ENCODE measurements at regions not wholly inside any gene's neighbourhood (a gene's known extent, or its start where the extent isn't known, plus 50 kb on each side); places are given as distances from the start of the nearest gene placed in this dataset.

GRCh38 chr12:127119600-127120140, 1147.3 kb upstream of the TMEM132C start:
- no peak for TF ChIP-seq EP300 (IDR thresholded peaks at IDR 0.05; ENCODE audit: borderline replicate concordance)
- TF ChIP-seq NFIC (IDR thresholded peaks at IDR 0.05) = no peak

DNA sequence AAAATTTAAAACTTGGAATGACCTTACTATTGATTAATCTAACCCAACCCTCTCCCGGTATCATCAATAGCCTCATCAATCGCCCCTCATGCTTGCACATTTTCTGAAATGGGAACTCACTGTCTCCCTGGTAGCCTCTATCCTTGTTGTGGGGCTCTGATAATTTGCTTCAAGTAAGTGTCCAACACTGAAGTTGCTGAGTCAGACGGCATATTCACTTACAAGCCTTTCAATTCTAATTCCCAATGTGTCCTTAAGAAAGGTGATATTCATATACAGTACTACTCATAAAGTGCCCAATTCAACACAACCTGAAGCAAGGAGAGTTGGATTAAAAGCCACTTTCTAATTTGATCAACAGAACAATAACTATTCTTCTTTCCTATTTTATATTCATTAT, 1146.1 kb upstream of the TMEM132C start:
- TF ChIP-seq TEAD4 (IDR thresholded peaks at IDR 0.05) = no peak
- TF ChIP-seq TAF1 (IDR thresholded peaks at IDR 0.05; ENCODE audit: low read depth) = no peak
- TF ChIP-seq, protein P1, sequence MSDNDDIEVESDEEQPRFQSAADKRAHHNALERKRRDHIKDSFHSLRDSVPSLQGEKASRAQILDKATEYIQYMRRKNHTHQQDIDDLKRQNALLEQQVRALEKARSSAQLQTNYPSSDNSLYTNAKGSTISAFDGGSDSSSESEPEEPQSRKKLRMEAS (IDR thresholded peaks at IDR 0.05) = no peak

DNA sequence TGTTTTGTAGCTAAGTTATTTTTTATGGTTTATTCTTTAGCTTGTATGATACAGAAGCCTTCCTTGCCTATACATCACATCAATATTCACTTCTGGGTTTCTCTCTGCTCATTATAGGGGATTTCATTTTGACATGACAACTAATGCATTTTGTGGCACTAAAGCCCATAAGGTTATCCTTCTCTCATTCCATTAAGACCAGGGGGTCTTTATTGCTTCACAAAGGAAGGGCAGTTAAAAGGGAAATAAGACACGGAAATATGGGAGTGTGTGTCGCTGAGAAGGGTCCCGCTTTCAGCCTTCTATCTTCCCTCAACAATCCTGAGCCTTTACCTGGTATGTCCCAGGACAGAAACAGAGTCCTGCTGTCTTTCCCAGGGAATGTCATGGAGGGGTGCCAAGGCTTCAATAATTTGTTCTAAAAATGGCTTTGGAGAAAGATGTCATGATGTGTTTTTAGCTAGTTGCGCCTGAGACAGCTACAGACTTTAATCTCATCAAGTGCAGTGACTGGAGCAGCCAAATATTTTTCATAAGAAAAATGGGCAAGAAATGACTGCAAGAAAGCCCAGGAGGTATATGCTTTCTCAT, 1145.4 kb upstream of the TMEM132C start:
- TF ChIP-seq, protein P1 (IDR thresholded peaks at IDR 0.05) = no peak

DNA sequence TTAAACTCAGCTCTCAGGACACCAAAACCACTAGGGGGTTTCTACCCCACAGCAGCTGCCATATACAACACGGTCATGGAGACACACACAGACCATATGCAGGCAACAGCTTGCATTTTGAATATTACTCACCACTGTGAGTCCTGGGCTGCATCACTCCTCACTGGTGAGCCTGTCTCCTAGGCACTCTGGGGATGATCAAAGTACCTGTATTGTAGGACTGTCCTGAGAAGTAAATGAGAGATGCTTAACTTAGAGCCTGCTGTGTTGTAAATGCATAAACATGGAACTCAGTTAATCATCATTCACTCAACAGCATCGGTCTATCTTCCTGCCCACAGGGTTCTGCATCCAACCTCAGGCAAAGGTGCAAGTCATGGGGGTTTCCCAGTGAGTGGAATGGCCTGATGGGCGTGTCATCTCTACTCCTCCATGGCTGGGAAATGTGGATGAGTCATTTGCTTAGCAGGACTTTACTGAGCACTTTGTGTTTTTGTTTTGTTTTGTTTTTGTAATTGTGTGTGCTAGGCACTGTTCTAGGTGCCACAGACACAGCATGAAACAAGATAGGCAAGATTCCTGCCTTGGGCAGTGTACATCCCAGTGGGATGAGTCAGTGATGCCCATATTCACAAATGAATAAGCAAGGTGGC, 1141.2 kb upstream of the TMEM132C start:
- TF ChIP-seq YY1 (IDR thresholded peaks at IDR 0.05; ENCODE audit: low read depth) (no peak), EP300 (IDR thresholded peaks at IDR 0.05; ENCODE audit: borderline replicate concordance) (no peak), FOXM1 (IDR thresholded peaks at IDR 0.05; ENCODE audit: borderline replicate concordance, low read depth) (no peak), EGR1 (IDR thresholded peaks at IDR 0.05) (no peak), RAD21 (IDR thresholded peaks at IDR 0.05; ENCODE audit: low read depth) (no peak), CREB1 (IDR thresholded peaks at IDR 0.05; ENCODE audit: low read depth) (no peak), TCF12 (IDR thresholded peaks at IDR 0.05; ENCODE audit: low read depth) (no peak), NFIC (IDR thresholded peaks at IDR 0.05) (no peak), REST (IDR thresholded peaks at IDR 0.05; ENCODE audit: low read depth) (no peak), TEAD4 (IDR thresholded peaks at IDR 0.05) (no peak)

DNA sequence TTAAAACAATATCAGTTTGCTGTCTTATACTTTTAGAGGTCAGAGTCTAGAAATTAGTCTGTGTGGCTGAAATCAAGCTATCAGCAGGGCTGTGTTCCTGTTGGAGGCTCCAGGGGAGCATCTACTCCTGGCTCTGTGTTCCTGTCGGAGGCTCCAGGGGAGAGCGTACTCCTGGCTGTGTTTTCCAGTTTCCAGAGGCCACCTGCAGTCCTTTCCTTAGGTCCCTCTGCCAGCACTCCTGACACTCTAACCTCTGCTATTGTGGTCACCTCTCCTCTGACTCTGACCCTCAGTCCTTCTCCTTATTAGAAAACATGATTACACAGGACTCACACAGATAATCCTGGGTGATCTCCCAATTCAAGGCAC, 1140.7 kb upstream of the TMEM132C start:
- no peak for TF ChIP-seq TAF1 (IDR thresholded peaks at IDR 0.05; ENCODE audit: low read depth)
- TF ChIP-seq REST (IDR thresholded peaks at IDR 0.05; ENCODE audit: low read depth) = no peak
- TF ChIP-seq RAD21 (IDR thresholded peaks at IDR 0.05; ENCODE audit: low read depth) = no peak
- TF ChIP-seq, protein P1 (IDR thresholded peaks at IDR 0.05) = no peak
- no peak for TF ChIP-seq EGR1 (IDR thresholded peaks at IDR 0.05)

GRCh38 chr12:127127897-127128296, 1139.1 kb upstream of the TMEM132C start:
- no peak for TF ChIP-seq TCF12 (IDR thresholded peaks at IDR 0.05; ENCODE audit: low read depth)
- no peak for TF ChIP-seq ZBTB7A (IDR thresholded peaks at IDR 0.05; ENCODE audit: low read depth)
- TF ChIP-seq YY1 (IDR thresholded peaks at IDR 0.05; ENCODE audit: low read depth) = no peak
- TF ChIP-seq REST (IDR thresholded peaks at IDR 0.05; ENCODE audit: low read depth) = no peak
- TF ChIP-seq EP300 (IDR thresholded peaks at IDR 0.05; ENCODE audit: borderline replicate concordance) = no peak
- TF ChIP-seq CREB1 (IDR thresholded peaks at IDR 0.05; ENCODE audit: low read depth) = no peak
- TF ChIP-seq, protein P1 (IDR thresholded peaks at IDR 0.05) = no peak
